GM19372 (cell line): ENCODE measurements at regions not wholly inside any gene's neighbourhood (a gene's known extent, or its start where the extent isn't known, plus 50 kb on each side); places are given as distances from the start of the nearest gene placed in this dataset.

Experiments
- ATAC-seq: cut with Tn5 transposase; IDR thresholded peaks from one replicate; pipeline ENCODE4 v1.9.1; 2021; ENCODE audit warnings: mild to moderate bottlenecking, low read depth, moderate library complexity; ENCODE audit not compliant: unreplicated experiment

- no peak for ATAC-seq
Observed at GRCh38 chr13:21949818-21950429, 279.1 kb downstream of the FGF9 start.

DNA sequence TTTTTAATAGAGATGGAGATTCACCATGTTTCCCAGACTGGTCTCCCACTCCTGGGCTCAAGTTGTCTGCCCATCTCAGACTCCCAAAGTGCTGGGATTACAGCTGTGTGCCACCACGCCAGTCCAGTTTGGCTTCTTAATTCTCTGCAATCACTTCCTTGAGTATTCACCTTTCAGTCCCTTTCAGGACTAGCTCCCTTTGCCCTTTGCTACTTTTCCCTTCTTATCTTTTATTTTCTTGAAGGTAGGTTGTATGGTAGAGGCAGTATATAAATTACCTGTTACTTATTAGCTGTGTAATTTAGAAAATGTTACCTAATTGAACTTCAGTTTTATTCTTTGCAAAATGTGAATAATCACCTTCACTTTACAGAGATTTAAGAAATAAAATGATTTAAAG lies 285.8 kb downstream of the FGF9 start:
- ATAC-seq = no peak

DNA sequence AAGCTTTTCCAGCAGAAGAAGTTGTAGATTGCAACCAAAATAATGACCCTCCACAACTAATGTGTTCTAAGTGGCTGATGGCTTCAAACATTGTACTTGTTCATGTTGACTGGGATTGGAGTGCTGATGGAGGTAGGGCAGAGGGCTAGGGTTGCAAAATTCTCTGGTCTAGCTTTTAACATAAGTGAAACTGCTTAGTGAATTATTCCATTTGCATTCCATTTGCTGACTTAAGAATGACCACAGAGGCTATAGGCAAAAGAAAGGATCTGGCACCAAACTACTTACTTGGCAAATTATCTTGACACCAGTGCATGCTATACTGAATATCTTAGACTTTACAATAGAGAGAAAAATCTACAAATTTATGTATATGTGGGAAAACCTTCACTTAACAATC lies 287.0 kb downstream of the FGF9 start:
- no peak for ATAC-seq

DNA sequence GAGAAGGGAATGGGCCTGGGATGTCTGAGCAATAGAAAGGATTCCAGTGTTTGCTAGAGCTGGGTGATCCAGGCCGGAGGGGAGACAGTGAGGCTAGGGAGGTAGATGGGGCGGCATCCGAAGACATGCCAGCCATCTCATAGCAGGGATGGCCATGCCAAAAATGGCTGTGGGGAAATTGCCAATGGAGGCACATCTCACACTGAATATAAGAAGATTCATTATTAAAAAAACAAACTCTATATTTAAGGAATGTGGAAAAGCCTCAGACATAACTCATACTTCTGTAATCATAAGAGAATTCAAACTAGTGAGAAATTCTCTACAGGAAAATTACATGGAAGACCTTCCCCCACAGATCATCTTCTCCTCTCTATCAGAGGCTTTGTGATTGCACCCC lies 289.2 kb downstream of the FGF9 start:
- no peak for ATAC-seq

DNA sequence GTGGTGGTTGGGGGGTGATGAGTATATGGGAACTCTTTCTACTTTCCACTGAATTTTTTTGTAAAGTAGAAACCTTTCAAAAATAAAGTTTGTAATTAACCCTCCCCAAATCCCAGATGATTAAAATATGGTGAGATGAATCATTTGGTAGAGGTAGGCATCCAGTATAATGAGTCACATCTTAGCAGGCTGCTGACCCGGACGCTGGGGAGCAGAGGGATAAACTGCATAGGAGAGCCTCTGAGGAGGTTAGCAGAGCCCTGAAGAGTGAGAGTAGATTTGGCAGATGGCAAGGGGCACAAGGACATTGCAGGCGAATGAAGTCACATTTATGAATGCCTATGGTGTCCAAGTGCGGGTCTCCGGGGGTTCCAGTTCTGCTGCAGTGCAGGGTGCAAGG lies 293.8 kb downstream of the FGF9 start:
- no peak for ATAC-seq

DNA sequence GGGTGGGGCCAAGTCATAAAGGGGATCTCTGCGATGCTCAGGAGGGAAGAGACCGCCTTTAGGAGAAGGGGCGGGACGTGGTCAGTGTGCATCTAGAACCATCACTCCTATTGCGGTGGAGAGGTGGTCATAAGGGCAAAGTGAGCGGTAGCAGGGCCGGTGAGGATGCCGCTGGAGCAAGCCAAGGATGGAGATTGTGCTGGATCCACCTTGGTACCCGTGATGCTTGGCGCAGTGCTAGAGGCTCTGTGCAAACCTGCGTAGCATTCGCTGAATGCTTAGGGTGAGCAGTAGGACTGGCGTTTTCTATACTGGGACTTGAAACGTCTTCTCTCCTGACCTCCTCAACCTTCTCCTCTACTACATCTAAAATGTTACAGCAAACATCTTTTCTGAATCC lies 294.2 kb downstream of the FGF9 start:
- no peak for ATAC-seq

- ATAC-seq = no peak
Observed at GRCh38 chr13:21966014-21966413, 295.1 kb downstream of the FGF9 start.

DNA sequence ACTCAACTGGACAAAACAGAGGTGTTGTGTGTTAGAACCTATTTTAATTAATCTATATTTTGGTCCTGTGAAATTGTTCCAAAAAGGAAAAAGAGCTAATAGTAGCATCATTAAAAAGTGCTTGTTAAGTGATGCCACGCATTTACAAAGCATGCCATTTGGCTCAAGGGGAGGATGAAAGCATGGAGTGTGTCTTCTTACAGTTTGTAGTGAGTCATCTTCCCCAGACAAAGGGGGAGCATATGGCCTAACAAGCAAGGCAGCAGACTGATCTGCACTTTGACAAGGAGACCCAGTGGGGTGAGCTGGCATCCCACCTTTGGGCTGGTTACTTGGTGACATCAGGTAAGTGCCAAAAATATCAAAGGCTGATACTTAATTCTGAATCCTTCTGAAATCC lies 297.0 kb downstream of the FGF9 start:
- ATAC-seq = no peak

- ATAC-seq = no peak
Observed at GRCh38 chr13:21970172-21970571, 299.3 kb downstream of the FGF9 start.

DNA sequence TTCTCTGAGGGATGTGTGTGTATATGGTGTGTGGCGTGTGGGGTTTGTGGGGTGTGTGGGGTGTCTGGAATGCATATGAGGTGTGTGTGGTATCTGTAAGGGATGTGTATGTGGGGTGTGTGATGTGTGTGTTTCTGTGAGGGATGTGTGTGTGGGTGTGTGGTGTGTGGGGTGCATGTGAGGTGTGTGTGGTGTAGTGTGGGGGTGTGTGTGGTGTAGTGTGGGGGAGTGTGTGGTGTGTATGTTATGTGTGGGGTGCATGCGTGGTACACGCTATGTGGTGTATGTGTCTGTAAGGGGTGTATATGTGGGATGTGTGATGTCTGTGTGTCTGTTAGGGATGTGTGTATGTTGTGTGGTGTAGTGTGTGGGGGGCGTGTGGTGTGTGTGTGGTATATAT lies 300.0 kb downstream of the FGF9 start:
- ATAC-seq = no peak

DNA sequence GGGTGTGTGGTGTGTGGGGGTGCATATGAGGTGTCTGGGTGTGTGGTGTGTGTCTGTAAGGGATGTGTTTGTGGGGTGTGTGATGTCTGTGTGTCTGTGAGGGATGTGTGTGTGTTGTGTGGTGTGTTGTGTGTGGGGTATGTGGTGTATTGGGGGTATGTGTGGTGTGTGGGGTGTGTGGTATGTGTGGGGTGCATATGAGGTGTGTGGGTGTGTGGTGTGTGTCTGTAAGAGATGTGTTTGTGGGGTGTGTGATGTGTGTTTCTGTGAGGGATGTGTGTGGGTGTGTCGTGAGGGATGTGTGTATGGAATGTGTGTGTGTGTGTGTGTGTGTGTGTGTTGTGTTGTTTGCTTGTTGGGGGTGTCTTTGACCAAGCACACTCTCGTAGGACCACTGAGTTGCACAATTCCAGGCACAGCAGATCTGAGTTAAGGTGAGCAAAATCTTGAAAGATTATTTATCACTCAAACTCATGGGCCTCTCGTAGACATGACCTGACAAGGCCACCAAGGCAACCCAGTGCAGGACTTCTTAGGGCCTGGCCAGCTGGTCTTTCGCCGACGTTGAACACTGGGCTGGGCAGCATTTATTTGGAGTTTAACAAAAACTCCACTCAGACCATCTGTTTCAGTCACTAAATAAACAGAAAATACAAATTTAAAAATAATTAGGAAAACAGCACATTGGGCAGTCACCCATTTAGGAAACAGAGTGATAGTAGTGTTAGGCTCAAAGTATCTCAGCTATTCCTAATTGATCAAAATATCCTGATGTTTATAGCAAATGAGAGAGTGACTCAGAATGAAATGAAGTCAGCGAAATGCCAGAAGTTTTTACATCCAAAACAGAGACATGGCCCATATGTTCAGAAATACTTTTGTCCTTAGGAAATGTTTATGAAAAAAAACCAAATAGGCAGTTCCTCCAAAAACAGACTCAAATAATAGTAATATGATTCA lies 301.1 kb downstream of the FGF9 start:
- no peak for ATAC-seq

- ATAC-seq = no peak
Observed at GRCh38 chr13:21973437-21974125, 302.7 kb downstream of the FGF9 start.

- no peak for ATAC-seq
Observed at GRCh38 chr13:21974741-21975140, 303.9 kb downstream of the FGF9 start.

DNA sequence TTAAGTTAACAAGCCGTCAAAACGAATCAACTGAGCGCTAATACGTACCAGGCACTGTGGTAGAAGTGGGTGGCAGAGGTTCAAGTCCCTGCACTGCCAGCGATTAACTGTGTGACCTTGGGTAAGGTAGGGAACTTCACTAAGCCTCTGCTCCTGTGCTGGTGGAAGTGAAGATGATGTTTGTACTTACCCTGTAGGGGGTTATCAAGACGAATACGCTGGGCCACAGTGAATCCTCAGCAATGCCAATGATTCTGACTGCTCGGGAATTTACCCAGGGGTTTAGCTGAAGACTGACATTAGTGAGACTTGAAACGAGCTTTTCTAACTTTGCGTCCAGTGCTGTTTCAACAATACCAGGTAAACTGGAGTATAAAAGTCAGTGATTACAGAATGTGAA lies 305.3 kb downstream of the FGF9 start:
- ATAC-seq = no peak

GRCh38 chr13:21979161-21979806 lies 308.4 kb downstream of the FGF9 start:
- no peak for ATAC-seq

GRCh38 chr13:21980049-21980448 lies 309.2 kb downstream of the FGF9 start:
- no peak for ATAC-seq

DNA sequence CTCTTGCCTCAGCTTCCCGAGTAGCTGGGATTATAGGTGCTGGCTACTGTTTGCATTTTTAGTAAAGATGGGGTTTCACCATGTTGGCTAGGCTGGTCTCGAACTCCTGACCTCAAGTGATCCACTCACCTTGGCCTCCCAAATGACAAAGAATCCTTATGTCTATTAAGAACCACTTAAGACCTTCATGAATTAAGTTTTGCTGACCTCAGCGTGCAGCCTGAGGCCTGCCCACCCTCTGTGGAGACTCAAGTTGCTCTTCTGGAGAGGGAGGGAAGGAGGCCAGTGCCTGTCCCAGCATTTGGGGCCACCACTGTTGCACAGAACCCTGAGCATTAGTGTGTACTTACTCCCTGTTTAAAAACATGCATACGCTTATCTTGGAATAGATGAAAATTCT lies 313.3 kb downstream of the FGF9 start:
- no peak for ATAC-seq

- no peak for ATAC-seq
Observed at GRCh38 chr13:21986602-21987001, 315.7 kb downstream of the FGF9 start.

DNA sequence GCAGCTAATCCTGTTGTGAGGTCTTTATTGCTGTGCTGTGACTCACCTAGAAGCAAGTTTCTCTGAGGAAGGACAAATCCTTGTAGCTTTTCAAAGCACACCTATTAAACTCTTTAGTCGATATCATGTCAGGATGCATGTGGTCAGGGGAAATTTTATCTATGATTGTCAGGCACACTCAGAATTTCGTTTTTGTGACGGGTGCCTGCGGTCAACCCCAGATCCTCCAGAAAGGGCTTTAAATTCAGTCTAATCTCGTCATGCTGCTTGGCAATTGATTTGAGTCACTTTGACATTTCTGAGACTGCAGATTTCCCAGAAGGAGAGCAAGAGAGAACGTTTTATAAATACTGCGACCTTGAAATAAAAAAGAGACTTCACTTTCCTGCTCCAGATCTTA lies 316.9 kb downstream of the FGF9 start:
- no peak for ATAC-seq

DNA sequence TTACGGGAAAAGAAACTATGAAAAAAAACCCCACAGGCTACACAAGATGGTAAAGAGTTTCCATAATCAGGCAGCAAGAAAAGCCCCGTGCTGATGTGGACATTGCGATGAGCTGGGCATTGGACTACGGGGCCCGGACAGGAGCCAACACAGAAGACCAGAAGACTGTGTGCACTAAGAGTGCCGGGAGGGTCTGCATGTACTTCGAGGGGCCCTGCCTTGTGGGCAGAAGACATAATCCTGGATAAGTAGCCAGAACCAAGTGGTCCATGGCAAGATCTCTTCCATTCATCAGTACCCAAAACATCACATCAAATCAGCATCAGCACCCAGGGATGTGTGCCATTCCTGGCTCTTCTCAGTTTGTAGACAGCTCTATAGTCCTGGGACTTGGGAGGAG lies 317.8 kb downstream of the FGF9 start:
- ATAC-seq = no peak

GRCh38 chr13:21996049-21996448 lies 325.2 kb downstream of the FGF9 start:
- no peak for ATAC-seq
